ENCODE measurements at regions not wholly inside any gene's neighbourhood (a gene's known extent, or its start where the extent isn't known, plus 50 kb on each side); places are given as distances from the start of the nearest gene placed in this dataset.

DNA sequence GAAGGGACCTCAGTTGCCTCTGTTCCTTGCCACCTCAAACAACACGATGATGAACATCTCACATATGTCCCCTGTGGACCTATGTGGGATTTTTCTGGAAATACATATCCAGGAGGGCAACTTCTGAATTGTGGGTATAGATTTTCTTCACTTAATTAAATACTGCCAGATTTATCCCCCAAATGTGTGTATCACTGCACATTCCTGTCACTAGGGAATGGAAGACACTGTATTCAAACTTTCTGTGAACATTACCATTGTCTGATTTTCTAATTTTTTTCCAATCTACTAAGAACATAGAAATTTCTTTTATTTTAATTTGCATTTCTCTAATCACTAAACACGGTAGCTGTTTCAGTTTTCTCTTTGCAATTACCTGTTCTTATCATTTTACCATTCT lies 102.0 kb upstream of the MRPS22 start:
- peak; percentile 40 for TF ChIP-seq CTCF (conservative IDR thresholded peaks at IDR 0.05; ENCODE audit: low read length)
- no peak for DNase-seq (ENCODE audit: low read depth)
- no peak overlapping the region for H3K4me3 ChIP-seq (ENCODE audit: low read length)

DNA sequence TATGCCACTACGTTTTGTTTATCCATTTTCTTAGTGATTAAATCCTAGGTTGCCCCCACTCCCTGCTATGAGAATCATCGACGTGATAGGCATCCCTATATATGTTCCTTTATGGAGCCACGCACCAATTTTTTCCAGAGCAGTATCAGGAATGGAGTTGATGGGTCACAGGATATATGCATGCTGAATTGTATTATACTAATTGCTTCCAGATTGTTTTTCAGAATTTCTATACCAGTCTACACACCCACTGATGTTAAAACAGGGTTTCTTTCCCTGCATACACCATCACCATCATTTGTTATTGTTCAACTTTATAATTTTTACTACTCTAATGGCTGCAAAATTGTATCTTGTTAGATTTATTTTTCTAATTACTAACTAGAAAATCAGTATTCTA lies 100.1 kb upstream of the MRPS22 start:
- TF ChIP-seq CTCF (conservative IDR thresholded peaks at IDR 0.05; ENCODE audit: low read length) = no peak

GRCh38 chr3:139248593-139249255 lies 95.1 kb upstream of the MRPS22 start:
- H3K4me3 ChIP-seq (ENCODE audit: low read length) = no peak overlapping the region
- no peak for TF ChIP-seq CTCF (conservative IDR thresholded peaks at IDR 0.05; ENCODE audit: low read length)
- no peak for DNase-seq (ENCODE audit: low read depth)

More for the DNA sequence above, 100.1 kb upstream of the MRPS22 start:
- DNase-seq (ENCODE audit: low read depth) = no peak
- no peak overlapping the region for H3K4me3 ChIP-seq (ENCODE audit: low read length)

DNA sequence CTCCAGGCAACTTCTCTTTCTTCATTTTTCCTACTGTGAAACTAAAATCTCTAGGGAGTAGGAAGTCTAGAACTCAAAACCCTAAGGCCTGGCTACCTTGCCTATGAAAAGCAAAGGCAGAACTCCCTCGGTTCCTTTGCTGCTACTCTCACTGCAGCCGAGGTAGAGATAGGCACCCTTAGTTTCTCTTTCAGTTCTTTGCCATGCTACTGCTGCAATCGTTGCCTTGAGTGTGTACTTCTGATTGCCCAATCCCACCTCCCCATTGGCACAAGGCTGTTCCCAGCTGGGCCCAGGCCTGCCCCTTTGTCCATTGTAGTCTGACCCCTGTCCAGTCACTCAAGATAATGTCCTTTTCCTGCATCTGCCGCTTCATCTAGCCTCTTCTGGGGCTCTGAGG lies 92.3 kb upstream of the MRPS22 start:
- TF ChIP-seq CTCF (conservative IDR thresholded peaks at IDR 0.05; ENCODE audit: low read length) = no peak

DNA sequence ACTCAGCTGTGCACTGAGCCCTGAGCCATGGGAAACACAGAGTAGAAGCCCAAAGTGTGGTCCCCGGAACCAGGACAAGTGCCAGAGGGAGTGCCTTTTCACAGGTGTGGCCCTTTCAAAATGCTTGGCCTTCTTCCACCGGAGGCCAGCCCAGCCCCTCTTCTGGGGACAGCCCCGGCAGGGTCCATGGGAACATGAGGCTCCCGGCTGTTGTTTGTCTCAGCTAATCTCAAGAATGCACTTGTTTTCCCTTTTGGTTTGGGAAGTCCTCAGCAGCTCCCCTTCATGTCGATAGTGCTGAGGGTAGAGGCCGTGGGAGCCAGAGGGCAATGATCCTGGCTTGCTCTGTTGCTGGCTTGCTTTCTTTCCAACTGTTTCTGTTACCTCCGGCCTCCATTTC lies 91.1 kb upstream of the MRPS22 start:
- DNase-seq (ENCODE audit: low read depth) = no peak
- TF ChIP-seq CTCF (conservative IDR thresholded peaks at IDR 0.05; ENCODE audit: low read length) = no peak
- H3K4me3 ChIP-seq (ENCODE audit: low read length) = no peak overlapping the region

More for the DNA sequence above, 92.3 kb upstream of the MRPS22 start:
- no peak for DNase-seq (ENCODE audit: low read depth)
- no peak overlapping the region for H3K4me3 ChIP-seq (ENCODE audit: low read length)

DNA sequence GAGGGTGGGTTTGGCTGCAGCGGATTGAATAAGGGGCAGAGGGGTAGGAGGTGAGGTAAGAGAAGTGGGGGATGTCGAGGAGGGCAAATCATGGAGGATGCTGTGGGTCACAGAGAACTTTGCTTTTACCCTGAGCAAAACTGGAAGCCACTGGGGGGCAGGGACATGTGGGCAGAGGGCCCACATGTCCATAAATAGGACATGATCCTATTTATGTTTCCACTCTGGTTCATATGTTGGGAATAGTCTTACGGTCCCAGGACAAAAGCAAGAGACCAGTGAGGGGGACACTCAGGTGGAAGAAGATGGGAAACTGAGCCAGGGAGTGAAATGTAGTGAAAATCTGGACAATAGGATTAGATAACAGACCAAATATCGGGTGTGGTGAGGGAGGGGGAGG lies 85.5 kb upstream of the MRPS22 start:
- no peak overlapping the region for H3K4me3 ChIP-seq (ENCODE audit: low read length)
- TF ChIP-seq CTCF (conservative IDR thresholded peaks at IDR 0.05; ENCODE audit: low read length) = no peak
- DNase-seq (ENCODE audit: low read depth) = no peak

- no peak for DNase-seq (ENCODE audit: low read depth)
- no peak overlapping the region for H3K4me3 ChIP-seq (ENCODE audit: low read length)
Observed at GRCh38 chr3:139259398-139259797, 84.4 kb upstream of the MRPS22 start.

More at GRCh38 chr3:139259398-139259797, 84.4 kb upstream of the MRPS22 start:
- no peak for TF ChIP-seq CTCF (conservative IDR thresholded peaks at IDR 0.05; ENCODE audit: low read length)

Measured in AG10803 (cell line).